Keratinocyte (primary cell): ENCODE measurements at regions not wholly inside any gene's neighbourhood (a gene's known extent, or its start where the extent isn't known, plus 50 kb on each side); places are given as distances from the start of the nearest gene placed in this dataset.

Experiments used
- DNase-seq: peaks from one replicate; pipeline ENCODE4 v3.0.0-alpha.2; 2011; ENCODE audit warnings: low read depth, missing footprints, low spot score
- FAIRE-seq: peaks from 2 replicates; lab custom pipeline; 2011; peaks lifted over from hg19 to GRCh38; lab: Jason Lieb, UNC
- H2AFZ ChIP-seq: 2 replicates; pipeline ENCODE4 v1.6.0; 2012; ENCODE audit warnings: low read length, control low read depth, inconsistent platforms; ENCODE audit not compliant: control insufficient read depth
- H3K27ac ChIP-seq: 2 replicates; pipeline ENCODE4 v1.5.1; 2011; ENCODE audit warnings: low read length; ENCODE audit not compliant: control insufficient read depth, insufficient read depth
- H3K27me3 ChIP-seq: 3 replicates; pipeline ENCODE4 v1.6.0; 2011; ENCODE audit warnings: low read length; ENCODE audit not compliant: control insufficient read depth, insufficient read depth; ENCODE audit errors: extremely low read depth
- H3K36me3 ChIP-seq, 2 experiments: 2 replicates in 1 of 2; 3 replicates in 1 of 2; pipeline ENCODE4 v1.5.1; 2011; ENCODE audit warnings: low read length in 2 of 2, mild to moderate bottlenecking in 1 of 2; ENCODE audit not compliant: control insufficient read depth in 2 of 2, insufficient read depth in 2 of 2; ENCODE audit errors: extremely low read depth in 1 of 2
- H3K4me1 ChIP-seq: 3 replicates; pipeline ENCODE4 v1.5.1; 2011; ENCODE audit warnings: low read length; ENCODE audit not compliant: control insufficient read depth, insufficient read depth; ENCODE audit errors: extremely low read depth
- H3K4me2 ChIP-seq: 3 replicates; pipeline ENCODE4 v1.6.0; 2011; ENCODE audit warnings: low read depth, low read length; ENCODE audit not compliant: control insufficient read depth, insufficient read depth; ENCODE audit errors: extremely low read depth
- H3K4me3 ChIP-seq, 3 experiments: fragments of 200-600 bp in 1 of 3; sonication (generic) in 1 of 3; 2 replicates in 2 of 3; 3 replicates in 1 of 3; pipeline ENCODE4 v1.5.1; 2011 to 2016; ENCODE audit warnings: low read length in 3 of 3, mild to moderate bottlenecking in 3 of 3, control low read depth in 2 of 3, inconsistent platforms in 1 of 3, low read depth in 1 of 3, mixed read lengths in 1 of 3, mixed run types in 1 of 3, moderate library complexity in 1 of 3; ENCODE audit not compliant: control insufficient read depth in 2 of 3, insufficient read depth in 2 of 3; ENCODE audit errors: extremely low read depth in 1 of 3
- H3K79me2 ChIP-seq: 2 replicates; pipeline ENCODE4 v1.6.0; 2012; ENCODE audit warnings: low read length; ENCODE audit not compliant: control insufficient read depth, insufficient read depth
- H3K9ac ChIP-seq: 3 replicates; pipeline ENCODE4 v1.6.0; 2011; ENCODE audit warnings: low read length; ENCODE audit not compliant: control insufficient read depth, insufficient read depth; ENCODE audit errors: extremely low read depth
- H3K9me1 ChIP-seq: 3 replicates; pipeline ENCODE4 v1.6.0; 2011; ENCODE audit warnings: low read length; ENCODE audit not compliant: control insufficient read depth, insufficient read depth; ENCODE audit errors: extremely low read depth
- H3K9me3 ChIP-seq: 2 replicates; pipeline ENCODE4 v1.5.1; 2012; ENCODE audit warnings: low read depth, low read length; ENCODE audit not compliant: control insufficient read depth
- H4K20me1 ChIP-seq: 3 replicates; pipeline ENCODE4 v1.6.0; 2011; ENCODE audit warnings: low read length; ENCODE audit not compliant: control insufficient read depth, insufficient read depth; ENCODE audit errors: extremely low read depth
- CTCF ChIP-seq, 3 experiments: IDR thresholded peaks in 1 of 3; conservative IDR thresholded peaks in 1 of 3; optimal IDR thresholded peaks in 1 of 3; 2 replicates in 2 of 3; 3 replicates in 1 of 3; pipeline versions ENCODE3 to v1.5.1; 2011; ENCODE audit warnings: low read length in 3 of 3, mild to moderate bottlenecking in 3 of 3, moderate library complexity in 2 of 3, control low read depth in 1 of 3, inconsistent platforms in 1 of 3; ENCODE audit not compliant: insufficient read depth in 2 of 3; ENCODE audit errors: extremely low read depth in 1 of 3
- EZH2 ChIP-seq: IDR thresholded peaks from one replicate; pipeline ENCODE4 v1.6.1; 2012; ENCODE audit warnings: inconsistent platforms, mild to moderate bottlenecking, low read length, moderate library complexity
- dilution Hi-C: fragments of 300-500 bp; cut with MboI; formaldehyde crosslinking; loops from one replicate; pipeline ENCODE4 v1.7.0; 2020; ENCODE audit warnings: low sequenced_read_pairs; ENCODE audit not compliant: extremely low pct_ligation_motif_present

- dilution Hi-C loops: no loop called here
- H3K27me3 ChIP-seq: no peaks in the 10 kb centered on the region
Observed at GRCh38 chr4:20592663-20593062, 107.6 kb upstream of the PACRGL start.

GRCh38 chr4:20598626-20599025, 101.6 kb upstream of the PACRGL start:
- H3K9me3 ChIP-seq: no peaks in the 10 kb centered on the region
- no peaks in the 10 kb centered on the region for H3K36me3 ChIP-seq
- TF ChIP-seq EZH2 (no peak), CTCF (optimal IDR thresholded peaks at IDR 0.05 in 1 of 3, IDR thresholded peaks at IDR 0.05 in 1 of 3, conservative IDR thresholded peaks at IDR 0.05 in 1 of 3; ENCODE audit: extremely low read depth in 1 of 3, insufficient read depth in 2 of 3, low read length in 3 of 3) (no peak)
- H4K20me1 ChIP-seq: no peaks in the 10 kb centered on the region
- DNase-seq (no peak), FAIRE-seq (no peak)
- no peak overlapping the region for H3K9ac ChIP-seq
- H3K27ac ChIP-seq: no peak overlapping the region
- no peak overlapping the region for H2AFZ ChIP-seq
- no peaks in the 10 kb centered on the region for H3K79me2 ChIP-seq
- no peaks in the 10 kb centered on the region for H3K9me1 ChIP-seq
- H3K4me2 ChIP-seq: no peak overlapping the region
- no peak overlapping the region for H3K4me3 ChIP-seq
- peaks cover 3% of the 10 kb centered on the region for H3K4me1 ChIP-seq
- no peaks in the 10 kb centered on the region for H3K27me3 ChIP-seq
- dilution Hi-C loops: no loop called here

More at GRCh38 chr4:20592663-20593062, 107.6 kb upstream of the PACRGL start:
- H3K9me1 ChIP-seq: no peaks in the 10 kb centered on the region
- H4K20me1 ChIP-seq: no peaks in the 10 kb centered on the region
- H3K9me3 ChIP-seq: no peaks in the 10 kb centered on the region
- H3K36me3 ChIP-seq: peaks cover 0 to 4% of the 10 kb centered on the region in 2 experiments
- no peak for DNase-seq
- no peak for TF ChIP-seq CTCF (optimal IDR thresholded peaks at IDR 0.05 in 1 of 3, IDR thresholded peaks at IDR 0.05 in 1 of 3, conservative IDR thresholded peaks at IDR 0.05 in 1 of 3; ENCODE audit: extremely low read depth in 1 of 3, insufficient read depth in 2 of 3, low read length in 3 of 3)
- TF ChIP-seq EZH2: no peak
- H3K9ac ChIP-seq: no peak overlapping the region
- H3K79me2 ChIP-seq: no peaks in the 10 kb centered on the region
- H3K4me2 ChIP-seq: no peak overlapping the region
- no peak for FAIRE-seq
- no peak overlapping the region for H2AFZ ChIP-seq
- no peaks in the 10 kb centered on the region for H3K4me1 ChIP-seq
- H3K27ac ChIP-seq: no peak overlapping the region
- H3K4me3 ChIP-seq: no peak overlapping the region
